ENCODE measurements at regions not wholly inside any gene's neighbourhood (a gene's known extent, or its start where the extent isn't known, plus 50 kb on each side); places are given as distances from the start of the nearest gene placed in this dataset.

DNA sequence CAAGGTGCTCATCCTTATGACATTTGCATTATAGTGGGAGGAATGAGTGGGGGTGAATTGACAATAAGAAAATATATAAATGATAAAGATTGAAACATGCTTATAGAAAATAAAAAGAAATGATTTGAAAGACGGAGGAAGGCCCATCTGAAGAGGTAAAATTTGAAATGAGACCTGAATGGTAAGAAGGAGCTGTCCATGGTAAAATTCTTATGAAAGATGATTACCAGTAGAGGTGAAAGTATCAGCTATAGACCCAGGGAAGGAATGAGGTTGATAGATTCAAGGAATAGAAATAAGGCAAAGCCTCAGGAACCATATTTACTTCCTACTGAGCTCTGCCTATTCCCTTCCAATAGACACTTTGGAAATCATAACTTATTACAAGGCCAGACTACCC is 149.7 kb downstream of the HTR1B start:
- TF ChIP-seq REST (IDR thresholded peaks at IDR 0.05; ENCODE audit: low read depth): peak; percentile 48
- no peak for TF ChIP-seq CEBPB (IDR thresholded peaks at IDR 0.05; ENCODE audit: low read depth)
- BruUV-seq (replicated peaks): no TSS peak
- no peak for DNase-seq (ENCODE audit: low read depth, low spot score)
- H4K20me1 ChIP-seq (ENCODE audit: insufficient read depth): no peaks in the 10 kb centered on the region
- H3K9me2 ChIP-seq (ENCODE audit: insufficient read depth): 0 out of 2 replicates have a peak, but pooled peaks cover 4% of the 10 kb centered on the region
- H3K27ac ChIP-seq (ENCODE audit: low read depth, low read length): no peak overlapping the region
- H2AFZ ChIP-seq (ENCODE audit: low read depth, low read length, poor library complexity, severe bottlenecking): no peak overlapping the region
- H3K4me3 ChIP-seq (replicated peaks in 1 of 2; ENCODE audit: low read depth in 1 of 2, low read length in 2 of 2): no peak overlapping the region
- RAD21 ChIA-PET (ENCODE audit: low non-redundant PET in 1 of 2, low total read pairs in 2 of 2, uncharacterized antibody in 2 of 2, unreplicated experiment in 2 of 2): no interaction called here
- intact Hi-C loops (cut with micrococcal nuclease): no loop called here
- H3K79me2 ChIP-seq (ENCODE audit: insufficient read depth, low read length): no peaks in the 10 kb centered on the region
- POLR2A ChIA-PET: no interaction called here
- H3K27me3 ChIP-seq (ENCODE audit: insufficient read depth, low read length): no peaks in the 10 kb centered on the region
- no peaks in the 10 kb centered on the region for H3K9me3 ChIP-seq (ENCODE audit: control insufficient read depth in 1 of 2, insufficient read depth in 1 of 2, low read depth in 1 of 2, low read length in 2 of 2)
- H3K4me2 ChIP-seq (ENCODE audit: low read length): no peak overlapping the region
- no peak for ATAC-seq
- H3K9ac ChIP-seq (ENCODE audit: low read length): no peak overlapping the region
- CTCF ChIA-PET: no interaction called here
- no peaks in the 10 kb centered on the region for H3K36me3 ChIP-seq (ENCODE audit: control insufficient read depth in 1 of 2, insufficient read depth in 2 of 2, low read length in 2 of 2)
- no peaks in the 10 kb centered on the region for H3K4me1 ChIP-seq (ENCODE audit: control insufficient read depth in 1 of 2, insufficient read depth in 2 of 2, low read length in 2 of 2)

DNA sequence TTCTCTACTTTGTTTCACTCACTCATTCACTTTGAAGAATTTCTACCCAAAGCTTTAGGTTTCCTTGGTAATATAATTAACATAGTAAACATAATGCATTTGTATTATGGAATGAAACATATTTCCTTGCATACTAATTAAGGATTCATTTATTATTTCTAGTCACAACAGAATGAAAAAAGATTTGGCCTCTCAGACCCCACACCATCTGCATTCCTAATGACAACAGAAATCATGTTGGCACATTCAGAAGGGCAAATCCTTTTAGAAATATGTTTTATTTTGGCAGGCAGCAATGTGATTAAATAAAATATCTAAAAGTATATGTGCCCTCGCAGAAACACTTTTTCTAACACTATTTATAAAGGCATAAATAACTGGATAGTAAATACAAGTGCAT is 163.4 kb downstream of the HTR1B start:
- Histone ChIP-seq H3K9ac (ENCODE audit: low read length) (no peak overlapping the region), H3K9me3 (ENCODE audit: control insufficient read depth in 1 of 2, insufficient read depth in 1 of 2, low read depth in 1 of 2, low read length in 2 of 2) (no peaks in the 10 kb centered on the region; a peak in 1 of 4 replicates), H3K4me1 (ENCODE audit: control insufficient read depth in 1 of 2, insufficient read depth in 2 of 2, low read length in 2 of 2) (peaks cover 3 to 5% of the 10 kb centered on the region in 2 experiments; a peak in 3 of 4 replicates), H3K4me3 (replicated peaks in 1 of 2; ENCODE audit: low read depth in 1 of 2, low read length in 2 of 2) (no peak overlapping the region), H3K9me2 (ENCODE audit: insufficient read depth) (no peaks in the 10 kb centered on the region), H3K79me2 (ENCODE audit: insufficient read depth, low read length) (no peaks in the 10 kb centered on the region), H4K20me1 (ENCODE audit: insufficient read depth) (no peaks in the 10 kb centered on the region), H3K27ac (ENCODE audit: low read depth, low read length) (no peak overlapping the region), H3K36me3 (ENCODE audit: control insufficient read depth in 1 of 2, insufficient read depth in 2 of 2, low read length in 2 of 2) (no peaks in the 10 kb centered on the region), H3K27me3 (ENCODE audit: insufficient read depth, low read length) (no peaks in the 10 kb centered on the region), H2AFZ (ENCODE audit: low read depth, low read length, poor library complexity, severe bottlenecking) (no peak overlapping the region), H3K4me2 (ENCODE audit: low read length) (no peak overlapping the region)
- BruUV-seq (replicated peaks): no TSS peak
- intact Hi-C loops (cut with micrococcal nuclease): no loop called here
- DNase-seq (ENCODE audit: low read depth, low spot score): no peak
- TF ChIP-seq MAX (IDR thresholded peaks at IDR 0.05) (no peak), YY1 (IDR thresholded peaks at IDR 0.05; ENCODE audit: extremely low read depth, insufficient replicate concordance, low read depth, low read length) (no peak), ELF1 (IDR thresholded peaks at IDR 0.05; ENCODE audit: borderline replicate concordance, low read depth) (no peak), RAD21 (IDR thresholded peaks at IDR 0.05; ENCODE audit: low read depth) (no peak), JUND (IDR thresholded peaks at IDR 0.05) (no peak), CBX3 (IDR thresholded peaks at IDR 0.05; ENCODE audit: low read depth) (no peak), SP1 (IDR thresholded peaks at IDR 0.05; ENCODE audit: low read depth) (no peak), ZNF274 (IDR thresholded peaks at IDR 0.05; ENCODE audit: low read depth, low read length) (no peak), EZH2phosphoT487 (IDR thresholded peaks at IDR 0.05; ENCODE audit: borderline replicate concordance) (no peak), REST (IDR thresholded peaks at IDR 0.05; ENCODE audit: low read depth) (no peak), POLR2A (IDR thresholded peaks at IDR 0.05; ENCODE audit: borderline replicate concordance, extremely low read depth, insufficient read depth, insufficient read length) (no peak), FOSL1 (IDR thresholded peaks at IDR 0.05; ENCODE audit: low read depth) (no peak), SRF (IDR thresholded peaks at IDR 0.05; ENCODE audit: low read depth) (no peak)
- TF ChIP-seq, protein P1, sequence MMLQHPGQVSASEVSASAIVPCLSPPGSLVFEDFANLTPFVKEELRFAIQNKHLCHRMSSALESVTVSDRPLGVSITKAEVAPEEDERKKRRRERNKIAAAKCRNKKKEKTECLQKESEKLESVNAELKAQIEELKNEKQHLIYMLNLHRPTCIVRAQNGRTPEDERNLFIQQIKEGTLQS (IDR thresholded peaks at IDR 0.05): no peak
- ChIA-PET RAD21 (ENCODE audit: low non-redundant PET in 1 of 2, low total read pairs in 2 of 2, uncharacterized antibody in 2 of 2, unreplicated experiment in 2 of 2) (no interaction called here), CTCF (no interaction called here), POLR2A (no interaction called here)
- ATAC-seq: no peak
